HCT116 (cell line): ENCODE measurements at regions not wholly inside any gene's neighbourhood (a gene's known extent, or its start where the extent isn't known, plus 50 kb on each side); places are given as distances from the start of the nearest gene placed in this dataset.

Experiments
- ZNF274 ChIP-seq: fragments of 200-500 bp; sonication (Bioruptor generic); IDR thresholded peaks from 2 replicates; pipeline ENCODE4 v1.6.1; 2014; ENCODE audit warnings: mild to moderate bottlenecking, low read depth, low read length, inconsistent platforms
- TF ChIP-seq, protein P1 (sequence below): IDR thresholded peaks from 2 replicates; pipeline ENCODE4 v1.6.1; 2012
- TF ChIP-seq, protein P2 (sequence below), 3 experiments: fragments of 200-600 bp in 1 of 3; sonication (generic) in 1 of 3; IDR thresholded peaks in 2 of 3; conservative IDR thresholded peaks in 1 of 3; 2 replicates each; pipeline ENCODE4 v1.5.1; 2012 to 2017; ENCODE audit warnings: low read depth in 2 of 3, low read length in 2 of 3, antibody characterized with exemption in 1 of 3, borderline replicate concordance in 1 of 3, control low read depth in 1 of 3, mild to moderate bottlenecking in 1 of 3, mixed read lengths in 1 of 3, mixed run types in 1 of 3, moderate library complexity in 1 of 3; ENCODE audit not compliant: insufficient read depth in 1 of 3

DNA sequence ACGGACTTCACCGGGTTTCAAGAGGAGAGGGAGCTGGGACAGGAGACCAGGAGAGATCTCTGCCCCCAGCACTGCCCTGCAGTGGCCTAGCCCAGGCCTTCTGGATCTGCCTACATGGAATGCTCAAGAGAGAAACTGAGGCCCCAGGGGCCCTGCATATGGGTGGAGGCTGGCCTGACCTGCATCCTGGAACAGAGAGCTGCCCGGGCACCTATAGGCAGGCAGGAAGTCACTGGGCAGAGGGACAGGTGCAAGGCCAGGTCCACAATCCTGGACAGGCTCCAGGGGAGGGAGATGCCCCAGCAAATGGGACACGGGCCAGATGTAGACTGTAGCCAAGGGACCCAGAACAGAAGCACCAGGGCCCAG is 98.5 kb upstream of the RUFY1 start:
- TF ChIP-seq, protein P1, sequence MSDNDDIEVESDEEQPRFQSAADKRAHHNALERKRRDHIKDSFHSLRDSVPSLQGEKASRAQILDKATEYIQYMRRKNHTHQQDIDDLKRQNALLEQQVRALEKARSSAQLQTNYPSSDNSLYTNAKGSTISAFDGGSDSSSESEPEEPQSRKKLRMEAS: no peak
- TF ChIP-seq, protein P2, sequence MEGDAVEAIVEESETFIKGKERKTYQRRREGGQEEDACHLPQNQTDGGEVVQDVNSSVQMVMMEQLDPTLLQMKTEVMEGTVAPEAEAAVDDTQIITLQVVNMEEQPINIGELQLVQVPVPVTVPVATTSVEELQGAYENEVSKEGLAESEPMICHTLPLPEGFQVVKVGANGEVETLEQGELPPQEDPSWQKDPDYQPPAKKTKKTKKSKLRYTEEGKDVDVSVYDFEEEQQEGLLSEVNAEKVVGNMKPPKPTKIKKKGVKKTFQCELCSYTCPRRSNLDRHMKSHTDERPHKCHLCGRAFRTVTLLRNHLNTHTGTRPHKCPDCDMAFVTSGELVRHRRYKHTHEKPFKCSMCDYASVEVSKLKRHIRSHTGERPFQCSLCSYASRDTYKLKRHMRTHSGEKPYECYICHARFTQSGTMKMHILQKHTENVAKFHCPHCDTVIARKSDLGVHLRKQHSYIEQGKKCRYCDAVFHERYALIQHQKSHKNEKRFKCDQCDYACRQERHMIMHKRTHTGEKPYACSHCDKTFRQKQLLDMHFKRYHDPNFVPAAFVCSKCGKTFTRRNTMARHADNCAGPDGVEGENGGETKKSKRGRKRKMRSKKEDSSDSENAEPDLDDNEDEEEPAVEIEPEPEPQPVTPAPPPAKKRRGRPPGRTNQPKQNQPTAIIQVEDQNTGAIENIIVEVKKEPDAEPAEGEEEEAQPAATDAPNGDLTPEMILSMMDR (IDR thresholded peaks at IDR 0.05 in 2 of 3, conservative IDR thresholded peaks at IDR 0.05 in 1 of 3; ENCODE audit: borderline replicate concordance in 1 of 3, insufficient read depth in 1 of 3, low read depth in 2 of 3, low read length in 2 of 3): no peak
- TF ChIP-seq ZNF274: no peak
